Osteoblast (primary cell): ENCODE measurements at regions not wholly inside any gene's neighbourhood (a gene's known extent, or its start where the extent isn't known, plus 50 kb on each side); places are given as distances from the start of the nearest gene placed in this dataset.

Experiments used
- DNase-seq: peaks from one replicate; pipeline ENCODE4 v3.0.0; 2011; ENCODE audit warnings: low spot score, mixed read lengths; ENCODE audit not compliant: insufficient read length; ENCODE audit errors: missing footprints
- H2AFZ ChIP-seq: 2 replicates; pipeline ENCODE4 v1.6.0; 2011; ENCODE audit warnings: mild to moderate bottlenecking, low read length
- H3K27ac ChIP-seq: 2 replicates; pipeline ENCODE4 v1.5.1; 2011; ENCODE audit warnings: mild to moderate bottlenecking, low read depth, low read length, moderate library complexity
- H3K27me3 ChIP-seq: 2 replicates; pipeline ENCODE4 v1.6.0; 2012; ENCODE audit warnings: mild to moderate bottlenecking, control low read depth, inconsistent platforms, low read length, moderate library complexity; ENCODE audit not compliant: insufficient read depth
- H3K36me3 ChIP-seq: 2 replicates; pipeline ENCODE4 v1.5.1; 2011; ENCODE audit warnings: mild to moderate bottlenecking, low read length, control low read depth, moderate library complexity; ENCODE audit not compliant: insufficient read depth
- H3K4me1 ChIP-seq: 2 replicates; pipeline ENCODE4 v1.5.1; 2011; ENCODE audit warnings: mild to moderate bottlenecking, low read length, control low read depth, moderate library complexity; ENCODE audit not compliant: insufficient read depth
- H3K4me2 ChIP-seq: 2 replicates; pipeline ENCODE4 v1.6.0; 2011; ENCODE audit warnings: mild to moderate bottlenecking, low read length; ENCODE audit not compliant: insufficient read depth
- H3K4me3 ChIP-seq: fragments of 200-600 bp; sonication (generic); 3 replicates; pipeline ENCODE4 v1.5.1; 2012; ENCODE audit warnings: mild to moderate bottlenecking, low read length, inconsistent platforms; ENCODE audit not compliant: insufficient read depth
- H3K79me2 ChIP-seq: 2 replicates; pipeline ENCODE4 v1.6.0; 2012; ENCODE audit warnings: mild to moderate bottlenecking, low read length, control low read depth, inconsistent platforms; ENCODE audit not compliant: insufficient read depth
- H3K9me3 ChIP-seq: 2 replicates; pipeline ENCODE4 v1.5.1; 2011; ENCODE audit warnings: low read depth, low read length, control low read depth
- H4K20me1 ChIP-seq: 2 replicates; pipeline ENCODE4 v1.6.0; 2012; ENCODE audit warnings: mild to moderate bottlenecking, low read length, control low read depth; ENCODE audit not compliant: insufficient read depth
- CTCF ChIP-seq: IDR thresholded peaks from 2 replicates; pipeline ENCODE4 v1.5.1; 2011; ENCODE audit warnings: mild to moderate bottlenecking, low read depth, low read length, moderate library complexity; ENCODE audit errors: extremely low read depth

- no peak for DNase-seq
- no peak for TF ChIP-seq CTCF
- H4K20me1 ChIP-seq: no peaks in the 10 kb centered on the region
- H3K4me3 ChIP-seq: no peak overlapping the region
- H3K27me3 ChIP-seq: no peaks in the 10 kb centered on the region
- no peaks in the 10 kb centered on the region for H3K4me1 ChIP-seq
- H3K36me3 ChIP-seq: no peaks in the 10 kb centered on the region
- no peaks in the 10 kb centered on the region for H3K79me2 ChIP-seq
- H3K27ac ChIP-seq: no peak overlapping the region
- H3K9me3 ChIP-seq: no peaks in the 10 kb centered on the region
- no peak overlapping the region for H3K4me2 ChIP-seq
- H2AFZ ChIP-seq: no peak overlapping the region
Measured at GRCh38 chr1:229869240-229869639, 197.8 kb upstream of the GALNT2 start.

GRCh38 chr1:229869687-229870086 is 197.4 kb upstream of the GALNT2 start:
- no peaks in the 10 kb centered on the region for H4K20me1 ChIP-seq
- H3K27me3 ChIP-seq: no peaks in the 10 kb centered on the region
- H3K4me1 ChIP-seq: no peaks in the 10 kb centered on the region
- H3K36me3 ChIP-seq: no peaks in the 10 kb centered on the region
- H3K79me2 ChIP-seq: no peaks in the 10 kb centered on the region
- no peak overlapping the region for H3K27ac ChIP-seq
- no peak overlapping the region for H2AFZ ChIP-seq
- TF ChIP-seq CTCF: no peak
- H3K9me3 ChIP-seq: no peaks in the 10 kb centered on the region
- no peak for DNase-seq
- no peak overlapping the region for H3K4me2 ChIP-seq
- H3K4me3 ChIP-seq: no peak overlapping the region

- H3K4me3 ChIP-seq: no peak overlapping the region
- H3K36me3 ChIP-seq: no peaks in the 10 kb centered on the region
- H3K4me1 ChIP-seq: no peaks in the 10 kb centered on the region
- no peak for DNase-seq
- H4K20me1 ChIP-seq: no peaks in the 10 kb centered on the region
- no peak overlapping the region for H3K27ac ChIP-seq
- H3K27me3 ChIP-seq: no peaks in the 10 kb centered on the region
- no peak for TF ChIP-seq CTCF
- H3K9me3 ChIP-seq: no peaks in the 10 kb centered on the region
- H2AFZ ChIP-seq: no peak overlapping the region
- H3K79me2 ChIP-seq: no peaks in the 10 kb centered on the region
- H3K4me2 ChIP-seq: no peak overlapping the region
Measured at GRCh38 chr1:229870381-229870780, 196.7 kb upstream of the GALNT2 start.

- DNase-seq: no peak
- H3K36me3 ChIP-seq: no peaks in the 10 kb centered on the region
- no peak for TF ChIP-seq CTCF
- H3K27me3 ChIP-seq: no peaks in the 10 kb centered on the region
- no peak overlapping the region for H3K27ac ChIP-seq
- no peaks in the 10 kb centered on the region for H3K79me2 ChIP-seq
- H4K20me1 ChIP-seq: no peaks in the 10 kb centered on the region
- no peak overlapping the region for H3K4me3 ChIP-seq
- no peaks in the 10 kb centered on the region for H3K4me1 ChIP-seq
- no peak overlapping the region for H2AFZ ChIP-seq
- no peaks in the 10 kb centered on the region for H3K9me3 ChIP-seq
- no peak overlapping the region for H3K4me2 ChIP-seq
Measured at GRCh38 chr1:229871078-229871676, 195.9 kb upstream of the GALNT2 start.
